Hepatic stellate cell (primary cell): ENCODE measurements at regions not wholly inside any gene's neighbourhood (a gene's known extent, or its start where the extent isn't known, plus 50 kb on each side); places are given as distances from the start of the nearest gene placed in this dataset.
"Not testable (repeated sequence)": the region's sequence is repeated elsewhere in the genome, so short reads cannot be mapped to it uniquely, and the experiment has no call there.

Experiments
- DNase-seq: peaks from one replicate; pipeline ENCODE4 v3.0.0; 2011; ENCODE audit warnings: low spot score

- peak; percentile 21 for DNase-seq
Observed at GRCh38 chr3:110814170-110815007, 257.2 kb upstream of the NECTIN3 start.

GRCh38 chr3:110815008-110815583, 256.5 kb upstream of the NECTIN3 start:
- DNase-seq: peak; percentile 11

GRCh38 chr3:110816008-110816407, 255.6 kb upstream of the NECTIN3 start:
- DNase-seq: no peak

- no peak for DNase-seq
Observed at GRCh38 chr3:110821586-110821985, 250.0 kb upstream of the NECTIN3 start.

- no peak for DNase-seq
Observed at GRCh38 chr3:110822971-110823370, 248.6 kb upstream of the NECTIN3 start.

- DNase-seq: no peak
Observed at GRCh38 chr3:110846971-110847370, 224.6 kb upstream of the NECTIN3 start.

- no peak for DNase-seq
Observed at GRCh38 chr3:110849064-110849463, 222.6 kb upstream of the NECTIN3 start.

GRCh38 chr3:110851736-110852135, 219.9 kb upstream of the NECTIN3 start:
- DNase-seq: no peak

- DNase-seq: no peak
Observed at GRCh38 chr3:110855207-110855606, 216.4 kb upstream of the NECTIN3 start.

- no peak for DNase-seq
Observed at GRCh38 chr3:110856916-110857315, 214.7 kb upstream of the NECTIN3 start.

GRCh38 chr3:110858549-110858948, 213.1 kb upstream of the NECTIN3 start:
- DNase-seq: no peak

GRCh38 chr3:110859336-110859735, 212.3 kb upstream of the NECTIN3 start:
- no peak for DNase-seq

- DNase-seq: no peak
Observed at GRCh38 chr3:110859993-110860392, 211.6 kb upstream of the NECTIN3 start.

GRCh38 chr3:110865934-110866333, 205.7 kb upstream of the NECTIN3 start:
- DNase-seq: no peak

GRCh38 chr3:110868106-110868505, 203.5 kb upstream of the NECTIN3 start:
- no peak for DNase-seq

GRCh38 chr3:110869736-110870135, 201.9 kb upstream of the NECTIN3 start:
- DNase-seq: no peak

GRCh38 chr3:110871869-110872268, 199.7 kb upstream of the NECTIN3 start:
- no peak for DNase-seq

GRCh38 chr3:110878692-110879091, 192.9 kb upstream of the NECTIN3 start:
- no peak for DNase-seq

GRCh38 chr3:110881069-110881468, 190.5 kb upstream of the NECTIN3 start:
- no peak for DNase-seq

- DNase-seq: no peak
Observed at GRCh38 chr3:110886222-110886893, 185.3 kb upstream of the NECTIN3 start.

GRCh38 chr3:110887176-110887575, 184.4 kb upstream of the NECTIN3 start:
- DNase-seq: no peak

GRCh38 chr3:110888625-110889375, 182.8 kb upstream of the NECTIN3 start:
- DNase-seq: not testable (repeated sequence)

GRCh38 chr3:110889376-110889699, 182.3 kb upstream of the NECTIN3 start:
- not testable (repeated sequence) for DNase-seq
